Ectodermal cell (in vitro differentiated cells): ENCODE measurements at regions not wholly inside any gene's neighbourhood (a gene's known extent, or its start where the extent isn't known, plus 50 kb on each side); places are given as distances from the start of the nearest gene placed in this dataset.
"Not testable (repeated sequence)": the region's sequence is repeated elsewhere in the genome, so short reads cannot be mapped to it uniquely, and the experiment has no call there.

Experiments used
- H3K27ac ChIP-seq: 2 replicates; pipeline ENCODE4 v1.7.0; 2013; ENCODE audit warnings: mild to moderate bottlenecking, low read depth, low read length; ENCODE audit not compliant: insufficient read depth, poor library complexity, severe bottlenecking
- H3K27me3 ChIP-seq: 2 replicates; pipeline ENCODE4 v1.7.0; 2013; ENCODE audit warnings: mild to moderate bottlenecking, low read length; ENCODE audit not compliant: insufficient read depth, control insufficient read depth, poor library complexity, severe bottlenecking
- H3K36me3 ChIP-seq: one replicate; pipeline ENCODE4 v1.7.0; 2013; ENCODE audit warnings: low read length; ENCODE audit not compliant: control insufficient read depth, insufficient read depth
- H3K4me1 ChIP-seq: one replicate; pipeline ENCODE4 v1.7.0; 2013; ENCODE audit warnings: low read length; ENCODE audit not compliant: control insufficient read depth, insufficient read depth
- H3K4me3 ChIP-seq: 2 replicates; pipeline ENCODE4 v1.7.0; 2013; ENCODE audit warnings: low read depth, low read length, control low read depth; ENCODE audit not compliant: insufficient read depth
- H3K9me3 ChIP-seq: 2 replicates; pipeline ENCODE4 v1.7.0; 2013; ENCODE audit warnings: mild to moderate bottlenecking, low read length, moderate library complexity; ENCODE audit not compliant: control insufficient read depth
- WGBS, 2 experiments: methylation state at CpG; one replicate each; pipeline ENCODE4 v1.1.7; 2013; ENCODE audit warnings: missing lambda C conversion rate in 2 of 2; 5-methylcytosine and 5-hydroxymethylcytosine counted together

DNA sequence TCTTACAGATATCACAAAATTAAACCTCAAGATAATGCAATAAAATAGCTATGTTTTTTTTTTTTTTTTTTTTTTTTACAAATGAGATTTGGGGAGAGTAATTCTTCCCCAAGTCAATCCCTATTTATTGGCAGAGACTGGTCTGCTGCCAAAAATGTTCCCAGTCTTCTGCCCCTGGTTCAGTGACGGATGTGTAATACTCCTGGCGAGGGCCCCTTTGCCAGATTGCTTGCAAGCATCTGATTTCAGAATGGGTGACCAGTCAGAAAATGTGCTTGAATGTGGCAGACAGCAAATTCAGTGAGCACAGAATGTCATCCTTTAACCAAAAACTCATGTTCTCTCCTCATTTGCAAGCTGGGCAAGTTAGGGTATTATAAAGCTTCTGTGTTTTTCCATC lies 363.8 kb upstream of the MTNR1B start:
- whole genome bisulfite sequencing, 2 experiments: 96% methylated on average over 2 of the region's 2 CpGs
- no peak overlapping the region for H3K27ac ChIP-seq
- H3K36me3 ChIP-seq: no peaks in the 10 kb centered on the region
- H3K4me3 ChIP-seq: no peak overlapping the region
- no peaks in the 10 kb centered on the region for H3K27me3 ChIP-seq
- no peaks in the 10 kb centered on the region for H3K9me3 ChIP-seq
- H3K4me1 ChIP-seq: no peaks in the 10 kb centered on the region

DNA sequence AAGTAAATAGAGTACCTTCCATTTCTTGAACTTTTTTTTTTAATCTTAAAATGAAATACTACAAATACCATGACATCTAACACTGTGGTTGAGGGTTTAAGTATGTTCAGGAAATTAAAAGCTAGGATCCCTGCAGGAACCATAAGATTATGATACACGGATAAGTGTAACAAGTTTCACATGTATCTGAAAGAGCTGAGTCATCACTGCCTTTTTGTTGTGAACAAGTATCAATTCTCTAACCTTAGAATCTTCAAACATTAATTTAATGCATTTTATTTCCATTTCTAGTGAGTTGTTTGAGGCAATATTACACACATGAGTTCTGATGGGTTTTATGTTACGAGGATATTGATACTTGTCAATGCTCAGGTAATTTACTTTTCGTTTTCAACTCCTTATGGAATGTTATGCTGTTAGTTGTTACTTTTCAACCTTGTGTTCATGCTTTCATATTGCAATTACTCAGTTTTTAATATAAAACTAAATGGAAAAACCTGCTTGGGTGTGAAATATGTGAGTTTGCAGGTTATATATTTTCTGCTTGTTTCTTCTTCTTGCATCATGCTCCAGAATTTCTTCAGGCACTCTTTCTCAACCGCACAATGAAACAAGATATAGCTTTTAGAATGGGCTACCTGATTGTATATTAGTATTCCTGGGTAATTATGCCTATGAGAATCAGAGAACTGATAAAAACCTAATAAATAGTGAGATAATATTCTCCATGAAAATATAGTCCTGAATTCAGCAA lies 361.3 kb upstream of the MTNR1B start:
- no peaks in the 10 kb centered on the region for H3K4me1 ChIP-seq
- H3K36me3 ChIP-seq: no peaks in the 10 kb centered on the region
- H3K27ac ChIP-seq: no peak overlapping the region
- WGBS, 2 experiments: 97 to 98% methylated on average over 3 of the region's 4 CpGs
- H3K4me3 ChIP-seq: no peak overlapping the region
- no peaks in the 10 kb centered on the region for H3K9me3 ChIP-seq
- no peaks in the 10 kb centered on the region for H3K27me3 ChIP-seq

DNA sequence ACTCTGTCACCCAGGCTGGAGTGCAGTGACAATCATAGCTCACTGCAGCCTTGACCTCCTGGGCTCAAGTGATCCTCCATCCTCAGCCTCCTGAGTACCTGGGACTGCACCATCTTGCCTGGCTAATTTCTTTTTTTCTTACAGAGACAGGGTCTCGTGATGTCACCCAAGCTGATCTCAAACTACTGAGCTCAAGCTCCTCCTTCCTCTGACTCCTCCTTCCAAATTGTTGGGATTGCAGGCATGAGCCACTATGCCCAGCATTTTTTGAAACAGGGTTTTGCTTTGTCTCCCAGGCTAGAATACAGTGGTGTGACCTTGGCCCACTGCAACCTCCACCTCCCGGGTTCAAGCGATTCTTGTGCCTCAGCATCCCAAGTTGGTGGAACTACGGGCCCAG lies 358.3 kb upstream of the MTNR1B start:
- H3K27me3 ChIP-seq: no peaks in the 10 kb centered on the region
- 89 to 90% methylated on average over 4 of the region's 4 CpGs for WGBS, 2 experiments
- no peak overlapping the region for H3K4me3 ChIP-seq
- H3K9me3 ChIP-seq: no peaks in the 10 kb centered on the region
- H3K4me1 ChIP-seq: no peaks in the 10 kb centered on the region
- H3K36me3 ChIP-seq: no peaks in the 10 kb centered on the region
- no peak overlapping the region for H3K27ac ChIP-seq

DNA sequence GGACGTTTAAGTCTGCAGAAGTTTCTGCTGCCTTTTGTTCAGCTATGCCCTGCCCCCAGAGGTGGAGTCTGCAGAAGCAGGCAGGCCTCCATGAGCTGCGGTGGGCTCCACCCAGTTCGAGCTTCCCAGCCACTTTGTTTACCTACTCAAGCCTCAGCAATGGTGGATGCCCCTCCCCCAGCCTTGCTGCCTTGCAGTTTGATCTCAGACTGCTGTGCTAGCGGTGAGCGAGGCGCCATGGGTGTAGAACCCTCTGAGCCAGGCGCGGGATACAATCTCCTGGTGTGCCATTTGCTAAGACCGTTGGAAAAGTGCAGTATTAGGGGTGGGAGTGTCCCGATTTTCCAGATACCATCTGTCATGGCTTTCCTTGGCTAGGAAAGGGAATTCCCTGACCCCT lies 351.4 kb upstream of the MTNR1B start:
- not testable (repeated sequence) for H3K27ac ChIP-seq, H3K36me3 ChIP-seq, H3K9me3 ChIP-seq, H3K4me1 ChIP-seq, H3K27me3 ChIP-seq, H3K4me3 ChIP-seq
- WGBS, 2 experiments: 94 to 95% methylated on average over 10 of the region's 10 CpGs

DNA sequence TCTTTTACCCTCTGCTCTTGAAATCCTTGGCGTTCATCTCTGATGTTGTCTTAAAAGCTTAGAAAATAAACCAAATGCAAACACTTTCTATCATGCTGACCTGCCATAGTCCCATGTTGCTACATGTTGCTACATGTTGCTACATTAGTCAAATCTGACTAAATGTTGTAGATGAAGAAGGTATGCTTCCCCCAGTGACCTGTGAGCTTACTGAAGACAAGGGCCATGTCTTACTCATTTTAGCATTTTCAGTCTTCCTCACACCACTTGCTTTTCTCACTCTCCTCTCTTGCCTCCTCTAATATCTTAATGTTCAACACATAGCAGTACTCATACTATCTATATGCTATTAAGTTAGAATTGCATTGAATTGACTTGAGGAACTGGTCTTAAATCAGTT lies 346.4 kb upstream of the MTNR1B start:
- Histone ChIP-seq H3K4me1 (no peaks in the 10 kb centered on the region), H3K4me3 (no peak overlapping the region), H3K27me3 (no peaks in the 10 kb centered on the region), H3K27ac (no peak overlapping the region), H3K9me3 (no peaks in the 10 kb centered on the region), H3K36me3 (no peaks in the 10 kb centered on the region)
- 93 to 97% methylated on average over 1 of the region's 1 CpG for WGBS, 2 experiments

DNA sequence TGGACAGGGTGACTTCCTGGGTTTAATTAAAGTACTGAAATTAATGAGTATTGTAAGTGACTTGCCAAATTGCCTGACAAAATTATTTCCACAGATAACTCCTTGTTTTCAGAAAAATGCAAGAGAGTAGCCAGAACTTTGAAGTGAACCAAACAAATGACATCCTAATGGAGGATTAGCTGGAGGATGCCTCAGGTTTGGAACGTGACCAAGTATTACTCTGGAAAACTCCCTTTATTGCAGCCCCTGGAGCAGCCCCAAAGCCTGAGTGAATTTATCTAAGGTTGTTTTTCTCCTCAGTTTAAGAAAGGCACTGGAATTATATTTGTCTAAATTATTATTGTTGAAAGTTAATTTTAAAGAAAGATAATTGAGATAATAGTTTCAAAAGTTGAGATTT lies 343.6 kb upstream of the MTNR1B start:
- H3K9me3 ChIP-seq: no peaks in the 10 kb centered on the region
- no peak overlapping the region for H3K4me3 ChIP-seq
- no peak overlapping the region for H3K27ac ChIP-seq
- H3K27me3 ChIP-seq: no peaks in the 10 kb centered on the region
- 61 to 64% methylated on average over 1 of the region's 1 CpG for WGBS, 2 experiments
- H3K36me3 ChIP-seq: no peaks in the 10 kb centered on the region
- peaks cover 5% of the 10 kb centered on the region for H3K4me1 ChIP-seq

DNA sequence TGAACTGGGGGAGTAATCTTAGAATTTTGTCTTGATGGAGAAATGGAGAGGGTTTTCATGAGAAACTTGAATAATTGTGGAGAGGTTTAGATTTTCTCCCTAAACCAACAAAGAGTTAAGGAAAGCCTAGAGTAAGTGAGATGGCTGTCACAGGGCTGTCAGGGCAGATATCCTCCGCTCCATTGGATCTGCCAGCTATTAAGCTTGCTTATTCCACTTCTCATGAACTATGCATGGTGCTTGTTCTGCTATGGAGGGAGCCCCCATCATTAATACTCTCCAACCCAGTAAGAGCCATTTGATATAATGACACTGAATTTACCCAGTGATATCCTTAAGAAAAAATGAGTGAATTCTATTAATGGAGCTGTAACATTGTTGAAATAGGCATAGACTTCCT lies 342.8 kb upstream of the MTNR1B start:
- no peaks in the 10 kb centered on the region for H3K27me3 ChIP-seq
- no peak overlapping the region for H3K27ac ChIP-seq
- 93% methylated on average over 1 of the region's 1 CpG for WGBS, 2 experiments
- H3K9me3 ChIP-seq: no peaks in the 10 kb centered on the region
- peaks cover 5% of the 10 kb centered on the region for H3K4me1 ChIP-seq
- H3K4me3 ChIP-seq: no peak overlapping the region
- no peaks in the 10 kb centered on the region for H3K36me3 ChIP-seq

DNA sequence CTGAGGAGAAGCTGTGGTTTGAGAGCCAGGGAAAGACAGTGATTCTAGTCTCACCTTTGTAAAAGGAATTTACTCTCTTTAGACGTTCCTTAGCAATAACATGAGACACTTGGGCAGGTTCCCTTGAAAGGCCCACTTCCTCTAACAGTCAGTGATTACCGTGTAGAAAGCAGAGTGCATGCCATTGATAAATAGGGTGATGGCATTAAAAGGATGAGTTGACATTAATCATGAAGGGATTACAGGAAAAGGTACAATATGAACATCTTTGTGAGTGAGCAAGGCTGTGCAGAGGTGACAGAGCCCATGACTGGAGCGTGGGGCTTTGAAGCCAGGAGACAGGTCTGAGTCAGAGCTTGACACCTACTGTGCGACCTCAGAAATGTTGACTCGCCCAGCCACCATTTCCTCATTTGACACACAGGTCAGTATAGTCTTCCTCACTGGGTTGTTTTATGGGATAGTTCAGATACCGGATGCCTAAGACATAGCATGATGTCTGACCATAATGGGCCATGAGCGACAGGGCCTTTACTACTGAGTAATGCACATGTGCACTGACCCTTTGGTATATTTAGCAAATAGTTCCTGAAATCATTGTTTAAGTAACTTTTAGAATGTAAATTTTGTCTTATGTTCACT lies 341.7 kb upstream of the MTNR1B start:
- H3K9me3 ChIP-seq: no peaks in the 10 kb centered on the region
- H3K36me3 ChIP-seq: no peaks in the 10 kb centered on the region
- WGBS, 2 experiments: 88 to 91% methylated on average over 7 of the region's 7 CpGs
- peaks cover 5% of the 10 kb centered on the region for H3K4me1 ChIP-seq
- no peak overlapping the region for H3K4me3 ChIP-seq
- no peak overlapping the region for H3K27ac ChIP-seq
- no peaks in the 10 kb centered on the region for H3K27me3 ChIP-seq

DNA sequence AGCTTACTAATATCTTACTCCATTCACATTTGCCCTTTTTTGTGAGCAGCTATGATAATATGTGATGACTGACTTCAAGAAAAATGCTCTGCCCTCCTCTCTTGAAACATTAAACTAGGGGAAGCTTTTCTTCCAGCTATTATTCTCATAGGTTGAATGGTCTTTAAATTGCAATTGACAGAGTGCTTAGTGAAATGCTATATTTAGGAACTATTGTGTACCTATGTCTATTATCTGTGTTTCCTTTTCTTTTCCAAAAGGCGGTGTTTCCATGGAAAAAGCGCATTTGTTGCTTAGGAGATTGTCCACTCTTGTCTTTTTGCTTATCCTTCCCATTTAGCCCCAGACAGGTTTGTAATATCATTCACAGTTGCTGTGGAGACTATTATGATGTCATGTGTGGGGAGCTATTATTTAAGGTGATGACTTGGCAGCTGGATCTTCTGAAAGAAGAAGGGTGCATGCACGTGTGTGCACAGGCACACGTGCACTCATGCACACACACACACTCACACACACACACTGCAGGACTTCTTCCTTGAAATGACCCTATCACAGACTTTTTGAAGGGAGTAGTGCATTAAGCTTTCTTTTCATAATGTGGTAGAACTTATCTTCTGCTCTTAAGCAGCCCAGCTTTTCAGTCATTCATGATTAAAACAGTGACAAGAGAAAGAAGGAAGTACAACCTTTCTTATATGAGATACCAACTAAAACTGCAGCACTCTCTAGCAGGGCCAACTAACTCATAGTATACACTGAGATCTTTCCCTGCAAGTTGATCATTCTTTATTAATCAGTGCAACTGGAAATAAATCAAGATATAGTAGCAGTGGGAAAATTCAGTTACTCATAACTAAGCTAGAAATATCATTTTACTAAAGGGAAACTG lies 340.8 kb upstream of the MTNR1B start:
- Histone ChIP-seq H3K9me3 (no peaks in the 10 kb centered on the region), H3K4me3 (no peak overlapping the region), H3K36me3 (no peaks in the 10 kb centered on the region), H3K27ac (no peak overlapping the region), H3K27me3 (no peaks in the 10 kb centered on the region), H3K4me1 (peaks cover 5% of the 10 kb centered on the region)
- 90 to 94% methylated on average over 2 to 3 of the region's 4 CpGs for WGBS, 2 experiments

DNA sequence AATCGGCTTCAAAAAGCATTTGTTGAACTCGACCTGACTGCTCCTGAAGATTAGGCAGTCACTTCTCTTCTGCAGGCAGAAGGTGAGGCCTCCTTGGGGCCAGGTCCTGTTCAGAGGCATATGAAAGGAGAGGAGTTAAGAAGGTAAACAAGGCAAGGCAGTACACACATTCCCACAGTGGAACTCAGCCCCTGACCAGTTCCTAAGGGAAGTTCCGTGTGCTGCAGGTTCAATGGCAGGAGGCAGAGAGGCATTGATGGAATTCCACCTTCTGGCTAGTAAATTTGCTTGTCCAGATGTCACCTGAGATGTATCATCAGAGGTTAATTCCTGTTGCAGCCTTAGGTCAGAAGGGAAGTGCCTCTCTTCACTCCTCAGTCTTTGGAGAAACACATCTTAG lies 337.0 kb upstream of the MTNR1B start:
- Histone ChIP-seq H3K27ac (no peak overlapping the region), H3K4me3 (no peak overlapping the region)
- 86 to 89% methylated on average over 3 of the region's 3 CpGs for WGBS, 2 experiments

More for the DNA sequence above, 337.0 kb upstream of the MTNR1B start:
- Histone ChIP-seq H3K9me3 (no peaks in the 10 kb centered on the region), H3K27me3 (no peaks in the 10 kb centered on the region), H3K4me1 (peaks cover 7% of the 10 kb centered on the region), H3K36me3 (no peaks in the 10 kb centered on the region)
